ENCODE measurements at regions not wholly inside any gene's neighbourhood (a gene's known extent, or its start where the extent isn't known, plus 50 kb on each side); places are given as distances from the start of the nearest gene placed in this dataset.

GRCh38 chr1:209386156-209386555 lies 197.4 kb upstream of the CAMK1G start:
- FAIRE-seq, result no peak
- DNase-seq (ENCODE audit: insufficient read length, low spot score), result no peak

DNA sequence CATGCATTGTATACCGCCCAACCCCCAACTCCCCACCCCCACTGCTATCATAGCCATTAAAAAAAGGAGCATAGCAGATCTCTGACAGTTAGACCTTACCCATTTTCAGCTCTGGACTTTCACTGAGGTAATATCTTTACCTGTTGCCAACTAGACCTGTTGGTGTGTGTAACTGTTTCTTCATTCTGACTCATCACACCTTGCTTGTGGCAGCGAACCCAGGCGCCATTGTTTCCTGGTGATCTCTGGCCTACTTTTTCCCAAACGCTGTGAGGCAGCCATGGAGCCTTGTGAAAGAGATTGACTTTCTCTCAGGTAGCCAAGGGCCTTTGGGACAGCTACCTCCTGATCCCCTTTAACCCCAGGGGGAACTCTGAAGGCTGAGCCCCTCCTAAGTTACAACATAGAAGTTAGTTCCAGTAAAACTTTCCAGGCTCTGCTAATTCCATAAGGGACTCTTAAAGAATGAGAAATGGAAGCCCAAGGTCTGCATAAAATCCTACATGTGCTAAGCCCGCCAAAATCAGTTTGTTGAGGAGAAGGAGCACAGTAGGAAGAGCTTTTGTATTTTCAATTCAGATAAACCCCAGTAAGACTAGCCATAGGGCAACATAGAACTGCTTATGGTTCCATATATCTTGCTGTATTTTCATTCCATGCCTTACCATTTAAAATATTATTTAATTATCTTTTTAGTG lies 196.1 kb upstream of the CAMK1G start:
- TF ChIP-seq, protein P1, sequence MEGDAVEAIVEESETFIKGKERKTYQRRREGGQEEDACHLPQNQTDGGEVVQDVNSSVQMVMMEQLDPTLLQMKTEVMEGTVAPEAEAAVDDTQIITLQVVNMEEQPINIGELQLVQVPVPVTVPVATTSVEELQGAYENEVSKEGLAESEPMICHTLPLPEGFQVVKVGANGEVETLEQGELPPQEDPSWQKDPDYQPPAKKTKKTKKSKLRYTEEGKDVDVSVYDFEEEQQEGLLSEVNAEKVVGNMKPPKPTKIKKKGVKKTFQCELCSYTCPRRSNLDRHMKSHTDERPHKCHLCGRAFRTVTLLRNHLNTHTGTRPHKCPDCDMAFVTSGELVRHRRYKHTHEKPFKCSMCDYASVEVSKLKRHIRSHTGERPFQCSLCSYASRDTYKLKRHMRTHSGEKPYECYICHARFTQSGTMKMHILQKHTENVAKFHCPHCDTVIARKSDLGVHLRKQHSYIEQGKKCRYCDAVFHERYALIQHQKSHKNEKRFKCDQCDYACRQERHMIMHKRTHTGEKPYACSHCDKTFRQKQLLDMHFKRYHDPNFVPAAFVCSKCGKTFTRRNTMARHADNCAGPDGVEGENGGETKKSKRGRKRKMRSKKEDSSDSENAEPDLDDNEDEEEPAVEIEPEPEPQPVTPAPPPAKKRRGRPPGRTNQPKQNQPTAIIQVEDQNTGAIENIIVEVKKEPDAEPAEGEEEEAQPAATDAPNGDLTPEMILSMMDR (IDR thresholded peaks at IDR 0.05; ENCODE audit: insufficient read depth, missing control alignments), result no peak
- DNase-seq (ENCODE audit: insufficient read length, low spot score) (no peak), FAIRE-seq (no peak)

More at GRCh38 chr1:209386156-209386555, 197.4 kb upstream of the CAMK1G start:
- TF ChIP-seq, protein P1 (IDR thresholded peaks at IDR 0.05; ENCODE audit: insufficient read depth, missing control alignments), result no peak

- DNase-seq (ENCODE audit: insufficient read length, low spot score) (no peak), FAIRE-seq (no peak)
- TF ChIP-seq, protein P1 (IDR thresholded peaks at IDR 0.05; ENCODE audit: insufficient read depth, missing control alignments), result no peak
Observed at GRCh38 chr1:209387969-209388329, 195.6 kb upstream of the CAMK1G start.

GRCh38 chr1:209388358-209388757 lies 195.2 kb upstream of the CAMK1G start:
- DNase-seq (ENCODE audit: insufficient read length, low spot score) (no peak), FAIRE-seq (no peak)
- TF ChIP-seq, protein P1 (IDR thresholded peaks at IDR 0.05; ENCODE audit: insufficient read depth, missing control alignments), result no peak

DNA sequence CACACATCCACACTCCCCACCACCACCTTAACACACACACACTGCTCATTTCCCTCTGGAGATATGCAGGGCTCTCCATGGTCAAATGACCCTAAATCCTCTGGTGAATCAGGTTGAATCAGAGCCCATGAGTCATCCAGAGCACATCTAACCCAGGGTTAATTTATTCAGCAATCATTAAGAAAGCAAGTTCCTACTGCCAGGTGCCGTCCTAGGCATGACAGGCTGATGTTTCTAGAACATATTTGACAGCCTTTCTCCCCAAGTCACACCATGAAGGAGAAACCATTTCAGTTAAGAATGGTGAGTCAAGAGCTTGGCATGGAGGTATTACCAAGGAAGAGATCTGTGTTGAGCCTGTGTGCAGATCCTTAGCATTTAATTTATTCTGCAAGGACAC lies 194.3 kb upstream of the CAMK1G start:
- TF ChIP-seq, protein P1 (IDR thresholded peaks at IDR 0.05; ENCODE audit: insufficient read depth, missing control alignments), result no peak
- DNase-seq (ENCODE audit: insufficient read length, low spot score) (no peak), FAIRE-seq (no peak)

DNA sequence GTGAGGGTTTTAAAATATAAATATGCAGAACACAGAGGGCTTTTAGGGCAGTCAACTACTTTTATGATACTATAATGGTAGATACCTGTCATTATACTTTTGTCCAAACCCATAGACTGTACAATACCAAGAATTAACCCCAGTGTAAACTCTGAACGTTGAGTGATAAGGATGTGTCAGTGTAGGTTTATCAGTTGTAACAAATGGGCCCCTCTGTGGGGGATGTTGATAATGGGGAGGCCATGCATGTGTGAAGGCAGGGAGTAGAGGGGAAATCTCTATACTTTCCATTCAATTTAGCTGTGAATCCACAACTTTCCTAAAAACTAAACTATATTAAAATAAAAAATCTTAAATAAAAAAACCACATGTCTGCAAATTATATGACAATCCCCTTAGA lies 193.5 kb upstream of the CAMK1G start:
- no peak for FAIRE-seq
- TF ChIP-seq, protein P1 (IDR thresholded peaks at IDR 0.05; ENCODE audit: insufficient read depth, missing control alignments), result no peak
- no peak for DNase-seq (ENCODE audit: insufficient read length, low spot score)

- no peak for DNase-seq (ENCODE audit: insufficient read length, low spot score)
Observed at GRCh38 chr1:209390764-209391163, 192.8 kb upstream of the CAMK1G start.

More at GRCh38 chr1:209390764-209391163, 192.8 kb upstream of the CAMK1G start:
- FAIRE-seq, result no peak
- TF ChIP-seq, protein P1 (IDR thresholded peaks at IDR 0.05; ENCODE audit: insufficient read depth, missing control alignments), result no peak
